Endothelial cell of umbilical vein (primary cell): ENCODE measurements at regions not wholly inside any gene's neighbourhood (a gene's known extent, or its start where the extent isn't known, plus 50 kb on each side); places are given as distances from the start of the nearest gene placed in this dataset.

Source experiments
- BruUV-seq: library from RNA; stranded (reverse); fragments of 400-500 nt; replicated peaks from 2 replicates; lab custom pipeline; 2021; lab: Mats Ljungman, UMichigan
- CTCF ChIA-PET: fragments of 300-600, 350-600 bp; sonication (Branson Sonifier 250); formaldehyde crosslinking; loops from one replicate; lab custom pipeline; 2021; ENCODE audit warnings: antibody characterized with exemption, inconsistent platforms; lab: Charles Lee
- POLR2A ChIA-PET: fragments of 300-600, 350-600 bp; sonication (Branson Sonifier 250); formaldehyde crosslinking; loops from one replicate; lab custom pipeline; 2021; ENCODE audit warnings: antibody characterized with exemption, inconsistent platforms; lab: Charles Lee
- DNase-seq: peaks from one replicate; pipeline ENCODE4 v3.0.0-alpha.2; 2011; ENCODE audit warnings: low read depth, low spot score
- FAIRE-seq: peaks from 2 replicates; lab custom pipeline; 2011; peaks lifted over from hg19 to GRCh38; lab: Jason Lieb, UNC
- H2AFZ ChIP-seq: 2 replicates; pipeline ENCODE4 v1.6.0; 2012; ENCODE audit warnings: low read depth, low read length, control low read depth, inconsistent platforms
- H3K27ac ChIP-seq: 2 replicates; pipeline ENCODE4 v1.5.1; 2011; ENCODE audit warnings: low read depth, mild to moderate bottlenecking, control low read depth, low read length, moderate library complexity; ENCODE audit not compliant: insufficient read depth
- H3K27me3 ChIP-seq, 2 experiments: 2 replicates each; pipeline versions ENCODE4 v1.6.0 to v1.6.1; 2011; ENCODE audit warnings: low read length in 2 of 2, mixed read lengths in 1 of 2; ENCODE audit not compliant: control insufficient read depth in 2 of 2, insufficient read depth in 2 of 2
- H3K36me3 ChIP-seq, 2 experiments: 2 replicates in 1 of 2; 3 replicates in 1 of 2; pipeline ENCODE4 v1.5.1; 2011; ENCODE audit warnings: low read length in 2 of 2, mild to moderate bottlenecking in 1 of 2, moderate library complexity in 1 of 2; ENCODE audit not compliant: control insufficient read depth in 2 of 2, insufficient read depth in 2 of 2; ENCODE audit errors: extremely low read depth in 1 of 2
- H3K4me1 ChIP-seq: 3 replicates; pipeline ENCODE4 v1.5.1; 2011; ENCODE audit warnings: mild to moderate bottlenecking, low read length; ENCODE audit not compliant: control insufficient read depth, insufficient read depth; ENCODE audit errors: extremely low read depth
- H3K4me2 ChIP-seq: 2 replicates; pipeline ENCODE4 v1.6.1; 2011; ENCODE audit warnings: low read length, control low read depth, mixed read lengths; ENCODE audit not compliant: insufficient read depth
- H3K4me3 ChIP-seq, 3 experiments: fragments of 200-600 bp in 1 of 3; sonication (generic), shearing (Covaris generic) in 1 of 3; replicated peaks in 1 of 3; 2 replicates each; pipeline ENCODE4 v1.5.1; 2011 to 2016; ENCODE audit warnings: control low read depth in 3 of 3, low read length in 3 of 3, mild to moderate bottlenecking in 2 of 3, inconsistent platforms in 1 of 3, low read depth in 1 of 3, moderate library complexity in 1 of 3; ENCODE audit not compliant: insufficient read depth in 1 of 3
- H3K79me2 ChIP-seq: 2 replicates; pipeline ENCODE4 v1.6.0; 2012; ENCODE audit warnings: low read length, inconsistent platforms; ENCODE audit not compliant: control insufficient read depth, insufficient read depth
- H3K9ac ChIP-seq: replicated peaks from 2 replicates; pipeline ENCODE3; 2011; ENCODE audit warnings: low read length, control low read depth; ENCODE audit not compliant: insufficient read depth; ENCODE audit errors: extremely low read depth
- H3K9me1 ChIP-seq: replicated peaks from 3 replicates; pipeline ENCODE4 v1.6.0; 2011; ENCODE audit warnings: mild to moderate bottlenecking, low read length; ENCODE audit not compliant: control insufficient read depth, insufficient read depth; ENCODE audit errors: extremely low read depth
- H3K9me3 ChIP-seq: replicated peaks from 2 replicates; pipeline ENCODE4 v1.5.1; 2012; ENCODE audit warnings: low read length, inconsistent platforms; ENCODE audit not compliant: control insufficient read depth, insufficient read depth
- H4K20me1 ChIP-seq: replicated peaks from 2 replicates; pipeline ENCODE3; 2011; ENCODE audit warnings: mild to moderate bottlenecking, low read length; ENCODE audit not compliant: control insufficient read depth, insufficient read depth; ENCODE audit errors: extremely low read depth
- EZH2 ChIP-seq: IDR thresholded peaks from 2 replicates; pipeline ENCODE4 v1.6.1; 2012; ENCODE audit warnings: borderline replicate concordance, low read depth, mild to moderate bottlenecking, moderate library complexity, low read length, inconsistent platforms; ENCODE audit not compliant: severe bottlenecking
- FOS ChIP-seq: IDR thresholded peaks from 2 replicates; pipeline ENCODE4 v1.6.1; 2011; ENCODE audit warnings: mild to moderate bottlenecking, low read length, moderate library complexity, borderline replicate concordance; ENCODE audit not compliant: insufficient read depth
- GATA2 ChIP-seq: IDR thresholded peaks from 2 replicates; pipeline ENCODE4 v1.7.0; 2011; ENCODE audit warnings: low read depth, mild to moderate bottlenecking, moderate library complexity, mixed read lengths, low read length; ENCODE audit not compliant: insufficient read length, insufficient read depth
- JUN ChIP-seq: IDR thresholded peaks from 2 replicates; pipeline ENCODE4 v1.6.1; 2011; ENCODE audit warnings: borderline replicate concordance, low read depth; ENCODE audit not compliant: insufficient read length, insufficient read depth
- MYC ChIP-seq: IDR thresholded peaks from one replicate; pipeline ENCODE4 v1.6.1; 2011; ENCODE audit warnings: mild to moderate bottlenecking, low read depth, low read length
- POLR2A ChIP-seq: IDR thresholded peaks from 2 replicates; pipeline ENCODE4 v1.6.1; 2012; ENCODE audit warnings: low read depth, mild to moderate bottlenecking, control low read depth, low read length
- POLR2AphosphoS5 ChIP-seq: IDR thresholded peaks from 2 replicates; pipeline ENCODE4 v1.6.1; 2012; ENCODE audit warnings: low read depth, mild to moderate bottlenecking, control low read depth, low read length, moderate library complexity; ENCODE audit not compliant: insufficient read depth
- dilution Hi-C: fragments of 300-500 bp; cut with MboI; formaldehyde crosslinking; loops from one replicate; pipeline ENCODE4 v1.15.0; 2019; ENCODE audit warnings: low sequenced_read_pairs; ENCODE audit not compliant: extremely low pct_ligation_motif_present
- intact Hi-C: fragments of 100-400 bp; cut with micrococcal nuclease; formaldehyde crosslinking; loops from one replicate; pipeline ENCODE4 v1.10.0; 2022
- TF ChIP-seq, protein P1 (sequence below): IDR thresholded peaks from 2 replicates; pipeline ENCODE4 v1.6.1; 2011; ENCODE audit not compliant: insufficient read depth, insufficient read length
- TF ChIP-seq, protein P2 (sequence below), 2 donors: IDR thresholded peaks; 1 replicate in 1 of 2; 2 replicates in 1 of 2; pipeline ENCODE4 v1.5.1; 2011; ENCODE audit warnings: low read length in 2 of 2, mild to moderate bottlenecking in 2 of 2, moderate library complexity in 2 of 2, control low read depth in 1 of 2, inconsistent platforms in 1 of 2, low read depth in 1 of 2; ENCODE audit not compliant: insufficient read depth in 1 of 2; ENCODE audit errors: extremely low read depth in 1 of 2

DNA sequence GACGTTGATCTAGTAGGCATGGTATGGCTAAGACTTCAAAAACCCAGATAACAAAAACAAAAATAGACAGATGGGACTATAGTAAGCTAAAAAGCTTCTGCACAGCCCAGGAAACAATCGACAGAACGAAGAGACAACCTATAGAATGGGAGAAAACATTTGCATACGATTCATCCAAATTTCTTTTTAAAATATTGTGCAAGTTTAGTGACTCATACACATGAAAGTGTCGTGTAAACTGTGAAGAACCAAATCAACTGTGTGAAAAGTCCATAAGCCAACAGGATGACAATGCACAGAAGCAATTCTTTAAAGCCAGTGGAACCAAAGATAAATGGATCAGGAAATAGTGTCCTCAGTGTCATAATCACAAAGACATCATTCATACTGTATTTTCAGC is 671.1 kb downstream of the RNF144A start:
- H3K36me3 ChIP-seq, result no peaks in the 10 kb centered on the region
- no peak for FAIRE-seq
- no peak overlapping the region for H3K27ac ChIP-seq
- no peaks in the 10 kb centered on the region for H3K9me1 ChIP-seq
- BruUV-seq, result no TSS peak
- DNase-seq, result no peak
- no peak overlapping the region for H3K9ac ChIP-seq
- dilution Hi-C loops (no loop called here), intact Hi-C loops (no loop called here)
- H3K4me3 ChIP-seq, result no peak overlapping the region
- no peaks in the 10 kb centered on the region for H4K20me1 ChIP-seq
- H3K4me2 ChIP-seq, result no peak overlapping the region
- TF ChIP-seq GATA2, result no peak
- TF ChIP-seq, protein P1, sequence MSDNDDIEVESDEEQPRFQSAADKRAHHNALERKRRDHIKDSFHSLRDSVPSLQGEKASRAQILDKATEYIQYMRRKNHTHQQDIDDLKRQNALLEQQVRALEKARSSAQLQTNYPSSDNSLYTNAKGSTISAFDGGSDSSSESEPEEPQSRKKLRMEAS, result no peak
- no peak for TF ChIP-seq POLR2A
- TF ChIP-seq FOS, result no peak
- TF ChIP-seq, protein P2, sequence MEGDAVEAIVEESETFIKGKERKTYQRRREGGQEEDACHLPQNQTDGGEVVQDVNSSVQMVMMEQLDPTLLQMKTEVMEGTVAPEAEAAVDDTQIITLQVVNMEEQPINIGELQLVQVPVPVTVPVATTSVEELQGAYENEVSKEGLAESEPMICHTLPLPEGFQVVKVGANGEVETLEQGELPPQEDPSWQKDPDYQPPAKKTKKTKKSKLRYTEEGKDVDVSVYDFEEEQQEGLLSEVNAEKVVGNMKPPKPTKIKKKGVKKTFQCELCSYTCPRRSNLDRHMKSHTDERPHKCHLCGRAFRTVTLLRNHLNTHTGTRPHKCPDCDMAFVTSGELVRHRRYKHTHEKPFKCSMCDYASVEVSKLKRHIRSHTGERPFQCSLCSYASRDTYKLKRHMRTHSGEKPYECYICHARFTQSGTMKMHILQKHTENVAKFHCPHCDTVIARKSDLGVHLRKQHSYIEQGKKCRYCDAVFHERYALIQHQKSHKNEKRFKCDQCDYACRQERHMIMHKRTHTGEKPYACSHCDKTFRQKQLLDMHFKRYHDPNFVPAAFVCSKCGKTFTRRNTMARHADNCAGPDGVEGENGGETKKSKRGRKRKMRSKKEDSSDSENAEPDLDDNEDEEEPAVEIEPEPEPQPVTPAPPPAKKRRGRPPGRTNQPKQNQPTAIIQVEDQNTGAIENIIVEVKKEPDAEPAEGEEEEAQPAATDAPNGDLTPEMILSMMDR (IDR thresholded peaks at IDR 0.05; ENCODE audit: extremely low read depth in 1 of 2, insufficient read depth in 1 of 2, low read depth in 1 of 2, low read length in 2 of 2), result no peak
- TF ChIP-seq JUN, result no peak
- ChIA-PET CTCF (no interaction called here), POLR2A (no interaction called here)
- H3K79me2 ChIP-seq, result no peaks in the 10 kb centered on the region
- H2AFZ ChIP-seq, result no peak overlapping the region
- H3K9me3 ChIP-seq, result no peaks in the 10 kb centered on the region
- H3K4me1 ChIP-seq, result no peaks in the 10 kb centered on the region
- no peaks in the 10 kb centered on the region for H3K27me3 ChIP-seq

DNA sequence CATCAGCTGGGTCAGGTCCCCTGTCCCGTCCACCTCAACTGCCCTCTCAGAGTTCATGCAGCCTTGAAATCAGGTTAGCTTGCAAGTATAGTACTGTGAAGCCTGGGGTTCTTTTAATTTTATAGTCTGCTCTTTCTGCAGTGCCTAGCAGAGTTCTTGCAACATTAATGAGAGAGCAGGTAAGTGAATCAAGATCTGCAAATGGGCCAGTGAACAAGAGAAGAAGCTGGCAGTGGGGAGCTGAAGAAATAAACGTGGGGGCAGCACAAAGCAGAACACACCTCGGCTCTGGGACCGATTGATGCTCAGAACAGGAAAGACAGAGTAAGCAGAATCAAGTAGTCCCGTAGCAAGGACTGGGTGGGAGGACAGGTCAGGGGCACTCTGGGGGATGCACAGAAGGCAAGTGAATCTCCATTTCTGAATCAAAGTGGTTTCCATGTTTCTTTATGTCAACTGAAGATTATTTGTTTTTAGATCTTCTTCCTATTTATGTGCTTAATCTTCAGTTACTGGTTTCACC is 675.5 kb downstream of the RNF144A start:
- H3K4me3 ChIP-seq, result no peak overlapping the region
- H3K79me2 ChIP-seq, result no peaks in the 10 kb centered on the region
- TF ChIP-seq POLR2A (no peak), JUN (no peak), EZH2 (no peak), GATA2 (no peak), POLR2AphosphoS5 (no peak), FOS (no peak), MYC (no peak)
- TF ChIP-seq, protein P2 (IDR thresholded peaks at IDR 0.05; ENCODE audit: extremely low read depth in 1 of 2, insufficient read depth in 1 of 2, low read depth in 1 of 2, low read length in 2 of 2), result no peak
- TF ChIP-seq, protein P1, result no peak
- no peak overlapping the region for H3K9ac ChIP-seq
- no peaks in the 10 kb centered on the region for H4K20me1 ChIP-seq
- no peaks in the 10 kb centered on the region for H3K9me1 ChIP-seq
- no peaks in the 10 kb centered on the region for H3K27me3 ChIP-seq
- H3K4me1 ChIP-seq, result no peaks in the 10 kb centered on the region
- no TSS peak for BruUV-seq
- no peaks in the 10 kb centered on the region for H3K9me3 ChIP-seq
- intact Hi-C loops (no loop called here), dilution Hi-C loops (no loop called here)
- no peaks in the 10 kb centered on the region for H3K36me3 ChIP-seq
- H3K4me2 ChIP-seq, result no peak overlapping the region
- FAIRE-seq, result no peak
- no peak overlapping the region for H2AFZ ChIP-seq
- POLR2A ChIA-PET, result no interaction called here
- CTCF ChIA-PET, result no interaction called here
- no peak overlapping the region for H3K27ac ChIP-seq
- DNase-seq, result no peak
